WI38 (cell line): ENCODE measurements at regions not wholly inside any gene's neighbourhood (a gene's known extent, or its start where the extent isn't known, plus 50 kb on each side); places are given as distances from the start of the nearest gene placed in this dataset.

Source experiments
- H3K4me3 ChIP-seq: 2 replicates; pipeline ENCODE4 v1.5.1; 2011; ENCODE audit warnings: low read depth, mild to moderate bottlenecking, control low read depth, low read length
- TF ChIP-seq, protein P1 (sequence below): IDR thresholded peaks from 2 replicates; pipeline ENCODE4 v1.5.1; 2012; ENCODE audit warnings: low read depth, mild to moderate bottlenecking, control low read depth, low read length

- H3K4me3 ChIP-seq: no peak overlapping the region
- TF ChIP-seq, protein P1, sequence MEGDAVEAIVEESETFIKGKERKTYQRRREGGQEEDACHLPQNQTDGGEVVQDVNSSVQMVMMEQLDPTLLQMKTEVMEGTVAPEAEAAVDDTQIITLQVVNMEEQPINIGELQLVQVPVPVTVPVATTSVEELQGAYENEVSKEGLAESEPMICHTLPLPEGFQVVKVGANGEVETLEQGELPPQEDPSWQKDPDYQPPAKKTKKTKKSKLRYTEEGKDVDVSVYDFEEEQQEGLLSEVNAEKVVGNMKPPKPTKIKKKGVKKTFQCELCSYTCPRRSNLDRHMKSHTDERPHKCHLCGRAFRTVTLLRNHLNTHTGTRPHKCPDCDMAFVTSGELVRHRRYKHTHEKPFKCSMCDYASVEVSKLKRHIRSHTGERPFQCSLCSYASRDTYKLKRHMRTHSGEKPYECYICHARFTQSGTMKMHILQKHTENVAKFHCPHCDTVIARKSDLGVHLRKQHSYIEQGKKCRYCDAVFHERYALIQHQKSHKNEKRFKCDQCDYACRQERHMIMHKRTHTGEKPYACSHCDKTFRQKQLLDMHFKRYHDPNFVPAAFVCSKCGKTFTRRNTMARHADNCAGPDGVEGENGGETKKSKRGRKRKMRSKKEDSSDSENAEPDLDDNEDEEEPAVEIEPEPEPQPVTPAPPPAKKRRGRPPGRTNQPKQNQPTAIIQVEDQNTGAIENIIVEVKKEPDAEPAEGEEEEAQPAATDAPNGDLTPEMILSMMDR: no peak
Measured at GRCh38 chr11:29321293-29322132, 695.3 kb downstream of the KCNA4 start.

DNA sequence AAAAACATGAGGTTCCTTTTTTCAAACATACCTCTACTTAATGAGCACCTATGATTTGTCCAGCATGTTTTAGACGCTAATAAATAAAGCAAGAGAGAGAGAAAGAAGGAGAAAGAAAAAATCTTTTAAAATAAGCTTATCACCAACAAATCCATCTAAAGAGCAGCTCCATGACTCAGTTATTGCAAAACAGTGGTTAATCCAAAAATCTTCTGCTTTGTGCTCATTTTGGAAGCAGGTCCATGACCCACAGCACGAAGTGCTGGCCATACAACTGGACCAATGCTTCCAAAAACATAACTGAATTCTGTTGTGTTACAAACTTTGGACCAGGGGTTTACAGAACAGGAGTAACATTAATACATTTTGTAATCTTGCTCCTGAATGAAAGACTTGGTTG, 696.6 kb downstream of the KCNA4 start:
- no peak overlapping the region for H3K4me3 ChIP-seq

DNA sequence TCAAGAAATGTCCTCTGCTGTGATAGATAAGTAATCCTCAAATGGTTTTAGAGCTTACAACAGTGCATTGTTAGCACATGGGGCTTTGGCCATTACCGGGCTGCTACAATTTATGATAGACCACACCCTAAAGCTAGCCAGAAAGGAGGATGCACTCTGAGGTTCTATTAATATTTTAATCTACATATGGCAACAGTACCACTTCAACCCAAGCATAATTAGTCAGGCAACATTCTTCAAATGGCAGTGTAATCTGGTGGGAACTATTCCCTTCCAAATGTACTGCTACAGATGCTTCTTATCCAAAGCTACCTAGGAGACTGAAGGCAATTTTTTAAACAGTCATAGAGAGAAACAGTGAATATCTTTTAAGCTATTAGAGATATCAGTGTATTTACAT, 697.6 kb downstream of the KCNA4 start:
- TF ChIP-seq, protein P1: no peak

More for the DNA sequence above, 696.6 kb downstream of the KCNA4 start:
- TF ChIP-seq, protein P1: no peak

GRCh38 chr11:29318134-29318845, 698.5 kb downstream of the KCNA4 start:
- TF ChIP-seq, protein P1: no peak
- H3K4me3 ChIP-seq: no peak overlapping the region

More for the DNA sequence above, 697.6 kb downstream of the KCNA4 start:
- no peak overlapping the region for H3K4me3 ChIP-seq

- TF ChIP-seq, protein P1: no peak
- H3K4me3 ChIP-seq: peak overlapping the region; percentile 5; the same call in 1 of the 2 replicates
Measured at GRCh38 chr11:29317694-29318093, 699.1 kb downstream of the KCNA4 start.

GRCh38 chr11:29315275-29315674, 701.6 kb downstream of the KCNA4 start:
- TF ChIP-seq, protein P1: no peak
- no peak overlapping the region for H3K4me3 ChIP-seq

- no peak overlapping the region for H3K4me3 ChIP-seq
- TF ChIP-seq, protein P1: no peak
Measured at GRCh38 chr11:29314211-29314610, 702.6 kb downstream of the KCNA4 start.
